GM10266 (cell line): ENCODE measurements at regions not wholly inside any gene's neighbourhood (a gene's known extent, or its start where the extent isn't known, plus 50 kb on each side); places are given as distances from the start of the nearest gene placed in this dataset.
"Not testable (repeated sequence)": the region's sequence is repeated elsewhere in the genome, so short reads cannot be mapped to it uniquely, and the experiment has no call there.

Experiments
- DNase-seq: peaks from one replicate; pipeline ENCODE4 v3.0.0; 2012; ENCODE audit errors: extremely low spot score
- TF ChIP-seq, protein P1 (sequence below): IDR thresholded peaks from 2 replicates; pipeline ENCODE4 v1.5.1; 2012; ENCODE audit warnings: mild to moderate bottlenecking, low read depth; ENCODE audit not compliant: control insufficient read depth, insufficient read depth; ENCODE audit errors: missing control alignments

DNA sequence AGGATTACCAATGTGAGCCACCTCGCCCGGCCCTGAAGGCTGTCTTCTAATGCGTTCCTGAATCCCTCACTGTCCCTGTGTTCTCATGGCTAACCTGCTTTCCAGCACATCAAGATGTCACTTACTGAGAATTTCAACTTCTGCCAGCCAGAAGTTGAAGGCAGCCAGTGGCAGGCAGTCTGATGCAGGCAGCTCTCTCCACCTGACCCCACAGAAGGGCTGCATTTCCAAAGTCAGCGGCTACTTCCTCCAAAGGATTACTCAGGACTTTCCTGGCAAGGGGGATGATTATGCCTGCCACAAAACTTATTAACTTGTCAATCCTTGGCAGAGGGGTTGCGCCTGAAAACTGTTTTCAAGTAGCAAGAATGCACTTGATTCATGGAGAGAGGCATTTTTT, 1219.4 kb downstream of the TYW1 start:
- TF ChIP-seq, protein P1, sequence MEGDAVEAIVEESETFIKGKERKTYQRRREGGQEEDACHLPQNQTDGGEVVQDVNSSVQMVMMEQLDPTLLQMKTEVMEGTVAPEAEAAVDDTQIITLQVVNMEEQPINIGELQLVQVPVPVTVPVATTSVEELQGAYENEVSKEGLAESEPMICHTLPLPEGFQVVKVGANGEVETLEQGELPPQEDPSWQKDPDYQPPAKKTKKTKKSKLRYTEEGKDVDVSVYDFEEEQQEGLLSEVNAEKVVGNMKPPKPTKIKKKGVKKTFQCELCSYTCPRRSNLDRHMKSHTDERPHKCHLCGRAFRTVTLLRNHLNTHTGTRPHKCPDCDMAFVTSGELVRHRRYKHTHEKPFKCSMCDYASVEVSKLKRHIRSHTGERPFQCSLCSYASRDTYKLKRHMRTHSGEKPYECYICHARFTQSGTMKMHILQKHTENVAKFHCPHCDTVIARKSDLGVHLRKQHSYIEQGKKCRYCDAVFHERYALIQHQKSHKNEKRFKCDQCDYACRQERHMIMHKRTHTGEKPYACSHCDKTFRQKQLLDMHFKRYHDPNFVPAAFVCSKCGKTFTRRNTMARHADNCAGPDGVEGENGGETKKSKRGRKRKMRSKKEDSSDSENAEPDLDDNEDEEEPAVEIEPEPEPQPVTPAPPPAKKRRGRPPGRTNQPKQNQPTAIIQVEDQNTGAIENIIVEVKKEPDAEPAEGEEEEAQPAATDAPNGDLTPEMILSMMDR, result no peak
- DNase-seq, result no peak

DNA sequence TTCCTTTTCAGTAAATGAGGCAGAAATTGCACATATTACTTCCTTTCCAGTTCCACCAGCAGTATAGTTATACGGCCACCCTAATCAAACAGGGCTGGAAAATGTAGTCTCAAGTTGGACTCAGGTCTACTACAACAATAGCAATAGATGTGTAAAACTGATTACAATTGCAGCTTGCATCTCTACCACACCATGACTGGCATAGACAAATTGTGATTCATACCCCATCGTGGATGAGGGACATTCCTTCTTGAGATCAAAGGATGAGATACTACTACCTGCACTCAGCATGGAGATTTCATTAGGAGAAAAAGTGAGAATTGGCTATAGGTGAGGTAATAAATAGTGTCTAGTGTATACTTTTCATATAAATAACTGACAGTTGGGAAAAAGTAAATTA, 1220.8 kb downstream of the TYW1 start:
- DNase-seq, result no peak
- TF ChIP-seq, protein P1, result no peak

DNA sequence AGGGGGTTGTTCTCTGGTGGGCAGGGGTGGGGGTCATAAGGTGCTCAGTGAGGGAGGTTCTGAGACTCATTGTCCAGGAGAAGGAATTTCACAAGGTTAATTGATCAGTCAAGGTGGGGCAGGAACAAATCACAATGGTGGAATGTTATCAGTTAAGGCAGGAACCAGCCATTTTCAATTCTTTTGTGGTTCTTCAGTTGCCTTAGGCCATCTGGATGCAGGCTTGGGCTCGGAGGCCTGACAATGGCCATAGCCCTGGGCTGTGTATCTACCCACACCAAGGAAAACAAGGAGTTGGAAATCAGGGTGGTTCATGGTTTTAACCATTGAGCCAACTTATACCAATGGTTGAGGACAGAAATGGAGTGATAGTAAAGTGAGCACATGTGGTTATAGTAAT, 1221.8 kb downstream of the TYW1 start:
- no peak for DNase-seq
- TF ChIP-seq, protein P1, result no peak

DNA sequence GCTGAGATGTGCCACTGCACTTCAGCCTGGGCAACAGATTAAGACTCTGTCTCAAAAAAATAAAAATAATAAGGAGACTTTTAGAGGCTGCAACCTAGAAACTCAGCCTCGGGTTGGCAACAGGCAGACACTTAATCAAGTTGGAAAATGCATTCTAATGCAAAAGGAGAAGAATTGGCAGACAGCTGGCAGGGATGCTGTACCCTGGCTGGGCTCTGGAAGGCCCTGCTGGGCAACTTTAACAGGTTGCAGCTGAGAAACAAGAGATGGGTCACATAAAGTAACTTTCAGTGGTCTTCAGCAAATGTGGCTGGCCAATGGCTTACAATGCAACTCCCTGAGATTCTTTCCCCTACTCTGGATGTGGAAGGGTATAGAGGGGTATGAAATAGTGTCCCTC, 1225.7 kb downstream of the TYW1 start:
- TF ChIP-seq, protein P1, result no peak

DNA sequence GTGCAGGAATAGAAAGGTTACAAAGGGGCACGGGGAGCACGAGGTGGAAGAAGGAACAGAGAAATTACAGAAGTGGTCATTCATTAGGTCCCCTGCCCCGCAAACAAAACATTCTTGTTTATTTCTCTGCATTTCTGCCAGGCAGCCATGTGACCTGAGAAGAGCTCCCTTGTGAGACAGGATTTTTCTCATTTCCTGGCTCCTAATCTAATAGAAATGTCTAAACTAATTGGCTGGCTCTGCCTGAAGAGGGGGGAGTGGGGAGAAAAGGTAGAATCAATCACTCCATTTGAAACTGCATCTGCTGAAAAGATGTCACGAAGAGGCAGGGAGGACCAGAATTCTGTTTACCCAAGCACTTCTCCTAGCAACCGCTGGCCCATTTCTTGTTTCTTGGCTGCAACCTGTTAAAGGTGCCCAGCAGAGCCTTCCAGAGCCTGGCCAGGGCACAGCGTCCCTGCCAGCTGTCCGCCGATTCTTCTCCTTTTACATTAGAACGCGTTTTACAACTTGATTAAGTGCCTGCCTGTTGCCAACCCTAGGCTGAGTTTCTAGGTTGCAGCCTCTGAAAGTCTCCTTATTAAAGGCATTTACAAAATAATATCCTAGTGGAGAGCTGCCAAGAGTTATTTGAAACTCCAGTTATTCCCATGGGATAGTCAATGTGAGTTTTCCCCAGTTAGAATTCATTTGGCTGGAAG, 1227.6 kb downstream of the TYW1 start:
- DNase-seq, result no peak
- TF ChIP-seq, protein P1, result no peak

More for the DNA sequence above, 1225.7 kb downstream of the TYW1 start:
- no peak for DNase-seq

DNA sequence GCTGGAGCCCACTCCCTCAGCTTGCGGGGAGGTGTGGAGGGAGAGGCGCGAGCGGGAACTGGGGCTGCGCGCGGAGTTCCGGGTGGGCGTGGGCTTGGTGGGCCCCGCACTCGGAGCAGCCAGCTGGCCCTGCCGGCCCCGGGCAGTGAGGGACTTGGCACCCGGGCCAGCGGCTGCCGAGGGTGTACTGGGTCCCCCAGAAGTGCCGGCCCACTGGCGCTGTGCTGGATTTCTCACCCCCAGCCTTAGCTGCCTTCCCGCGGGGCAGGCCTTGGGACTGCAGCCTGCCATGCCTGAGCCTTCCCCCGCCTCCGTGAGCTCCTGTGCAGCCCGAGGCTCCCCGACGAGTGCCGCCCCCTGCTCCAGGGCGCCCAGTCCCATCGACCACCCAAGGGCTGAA, 1234.4 kb downstream of the TYW1 start:
- DNase-seq, result not testable (repeated sequence)

DNA sequence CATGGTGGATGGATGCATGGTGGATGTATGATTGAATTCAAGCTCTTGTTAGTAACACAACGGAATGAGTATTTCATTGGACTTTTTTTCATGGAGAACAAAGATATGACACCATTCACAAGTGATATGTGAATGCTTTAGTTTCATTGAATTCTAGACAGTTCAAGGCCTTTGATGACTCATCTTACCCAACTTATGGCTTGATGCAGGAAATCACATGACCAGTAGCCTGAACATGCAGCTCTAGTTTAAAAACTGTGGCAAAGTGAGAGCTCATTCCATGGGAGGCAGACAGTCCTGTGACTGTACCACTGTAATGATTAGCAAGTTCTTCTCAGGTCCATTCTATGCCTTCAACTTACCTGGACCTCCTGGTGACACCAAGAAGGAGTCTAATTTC, 1239.3 kb downstream of the TYW1 start:
- DNase-seq, result no peak
- TF ChIP-seq, protein P1, result no peak
